Endodermal cell (in vitro differentiated cells): ENCODE measurements at regions not wholly inside any gene's neighbourhood (a gene's known extent, or its start where the extent isn't known, plus 50 kb on each side); places are given as distances from the start of the nearest gene placed in this dataset.

Experiments
- DNase-seq: peaks from one replicate; pipeline ENCODE4 v3.0.0-alpha.2; 2017
- H3K27ac ChIP-seq: 2 replicates; pipeline ENCODE4 v1.5.1; 2013; ENCODE audit warnings: mild to moderate bottlenecking, low read depth, low read length, moderate library complexity
- H3K27me3 ChIP-seq: 2 replicates; pipeline ENCODE4 v1.6.1; 2013; ENCODE audit warnings: mild to moderate bottlenecking, low read length, moderate library complexity; ENCODE audit not compliant: insufficient read depth, control insufficient read depth, poor library complexity, severe bottlenecking
- H3K36me3 ChIP-seq: 2 replicates; pipeline ENCODE4 v1.7.0; 2013; ENCODE audit warnings: mild to moderate bottlenecking, low read length, moderate library complexity; ENCODE audit not compliant: control insufficient read depth, insufficient read depth
- H3K4me1 ChIP-seq: one replicate; pipeline ENCODE4 v1.7.0; 2013; ENCODE audit warnings: low read length; ENCODE audit not compliant: control insufficient read depth, insufficient read depth
- H3K4me3 ChIP-seq: 2 replicates; pipeline ENCODE4 v1.5.1; 2013; ENCODE audit warnings: mild to moderate bottlenecking, low read length, moderate library complexity
- H3K9ac ChIP-seq: 2 replicates; pipeline ENCODE4 v1.6.1; 2013; ENCODE audit warnings: mild to moderate bottlenecking, low read length, moderate library complexity; ENCODE audit not compliant: poor library complexity, severe bottlenecking; ENCODE audit errors: extremely low read depth
- H3K9me3 ChIP-seq: 2 replicates; pipeline ENCODE4 v1.6.1; 2013; ENCODE audit warnings: mild to moderate bottlenecking, low read length, moderate library complexity; ENCODE audit not compliant: control insufficient read depth
- H3K27ac Mint-ChIP-seq: 2 replicates; pipeline ENCODE4 v1.8.0; 2020; ENCODE audit warnings: mixed read lengths
- H3K27me3 Mint-ChIP-seq: 2 replicates; pipeline ENCODE4 v1.8.0; 2021; ENCODE audit warnings: mild to moderate bottlenecking, mixed read lengths; ENCODE audit not compliant: insufficient read depth
- H3K36me3 Mint-ChIP-seq: 2 replicates; pipeline ENCODE4 v1.8.0; 2020; ENCODE audit warnings: low read depth, mixed read lengths
- H3K4me1 Mint-ChIP-seq: 2 replicates; pipeline ENCODE4 v1.8.0; 2020; ENCODE audit warnings: mixed read lengths
- H3K4me3 Mint-ChIP-seq: 2 replicates; pipeline ENCODE4 v1.8.0; 2020; ENCODE audit warnings: mild to moderate bottlenecking, moderate library complexity, mixed read lengths
- H3K9me3 Mint-ChIP-seq: 2 replicates; pipeline ENCODE4 v1.8.0; 2020; ENCODE audit warnings: mild to moderate bottlenecking, mixed read lengths
- WGBS, 2 experiments: methylation state at CpG; one replicate each; pipeline versions ENCODE4 v1.1.5 to v1.1.7; 2013; ENCODE audit warnings: missing lambda C conversion rate in 2 of 2, mixed read lengths in 1 of 2; ENCODE audit not compliant: insufficient coverage in 1 of 2, insufficient read length in 1 of 2; 5-methylcytosine and 5-hydroxymethylcytosine counted together
- TF ChIP-seq, protein P1 (sequence below): fragments of 200-600 bp; sonication (generic); conservative IDR thresholded peaks from 2 replicates; pipeline ENCODE4 v1.5.0; 2021; ENCODE audit warnings: antibody characterized with exemption, mild to moderate bottlenecking

DNA sequence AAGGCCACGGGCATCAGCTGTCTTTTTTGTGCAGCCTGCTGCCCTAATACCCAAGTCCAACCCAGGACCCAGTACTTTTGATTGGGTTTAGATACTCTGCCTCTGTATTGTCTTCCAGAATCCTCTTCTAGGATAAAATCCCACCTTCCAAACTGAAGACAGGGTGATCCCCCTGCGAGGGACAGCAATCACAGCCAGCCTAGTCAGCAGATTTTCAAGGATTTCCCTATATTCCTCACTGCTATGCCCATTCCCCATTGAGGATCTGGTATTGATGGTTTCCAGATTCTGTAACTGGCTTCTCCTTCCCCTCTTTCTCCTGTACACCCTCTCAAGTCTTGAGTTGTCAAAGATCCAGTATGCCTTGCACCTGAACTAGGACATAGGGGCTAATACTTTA lies 389.4 kb downstream of the TRIM36 start:
- Histone ChIP-seq H3K36me3 (no peaks in the 10 kb centered on the region), H3K9me3 (no peaks in the 10 kb centered on the region), H3K4me3 (no peak overlapping the region), H3K27me3 (no peaks in the 10 kb centered on the region), H3K4me1 (peaks cover 4% of the 10 kb centered on the region), H3K27ac (no peak overlapping the region), H3K9ac (no peak overlapping the region)
- WGBS, 2 experiments: 92 to 97% methylated on average over 2 of the region's 2 CpGs
- no peak overlapping the region for H3K4me3 Mint-ChIP-seq
- H3K9me3 Mint-ChIP-seq: no peaks in the 10 kb centered on the region
- H3K27ac Mint-ChIP-seq: no peak overlapping the region
- no peaks in the 10 kb centered on the region for H3K27me3 Mint-ChIP-seq
- peaks cover 7% of the 10 kb centered on the region for H3K4me1 Mint-ChIP-seq
- H3K36me3 Mint-ChIP-seq: no peaks in the 10 kb centered on the region
- DNase-seq: no peak
- TF ChIP-seq, protein P1, sequence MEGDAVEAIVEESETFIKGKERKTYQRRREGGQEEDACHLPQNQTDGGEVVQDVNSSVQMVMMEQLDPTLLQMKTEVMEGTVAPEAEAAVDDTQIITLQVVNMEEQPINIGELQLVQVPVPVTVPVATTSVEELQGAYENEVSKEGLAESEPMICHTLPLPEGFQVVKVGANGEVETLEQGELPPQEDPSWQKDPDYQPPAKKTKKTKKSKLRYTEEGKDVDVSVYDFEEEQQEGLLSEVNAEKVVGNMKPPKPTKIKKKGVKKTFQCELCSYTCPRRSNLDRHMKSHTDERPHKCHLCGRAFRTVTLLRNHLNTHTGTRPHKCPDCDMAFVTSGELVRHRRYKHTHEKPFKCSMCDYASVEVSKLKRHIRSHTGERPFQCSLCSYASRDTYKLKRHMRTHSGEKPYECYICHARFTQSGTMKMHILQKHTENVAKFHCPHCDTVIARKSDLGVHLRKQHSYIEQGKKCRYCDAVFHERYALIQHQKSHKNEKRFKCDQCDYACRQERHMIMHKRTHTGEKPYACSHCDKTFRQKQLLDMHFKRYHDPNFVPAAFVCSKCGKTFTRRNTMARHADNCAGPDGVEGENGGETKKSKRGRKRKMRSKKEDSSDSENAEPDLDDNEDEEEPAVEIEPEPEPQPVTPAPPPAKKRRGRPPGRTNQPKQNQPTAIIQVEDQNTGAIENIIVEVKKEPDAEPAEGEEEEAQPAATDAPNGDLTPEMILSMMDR: no peak

DNA sequence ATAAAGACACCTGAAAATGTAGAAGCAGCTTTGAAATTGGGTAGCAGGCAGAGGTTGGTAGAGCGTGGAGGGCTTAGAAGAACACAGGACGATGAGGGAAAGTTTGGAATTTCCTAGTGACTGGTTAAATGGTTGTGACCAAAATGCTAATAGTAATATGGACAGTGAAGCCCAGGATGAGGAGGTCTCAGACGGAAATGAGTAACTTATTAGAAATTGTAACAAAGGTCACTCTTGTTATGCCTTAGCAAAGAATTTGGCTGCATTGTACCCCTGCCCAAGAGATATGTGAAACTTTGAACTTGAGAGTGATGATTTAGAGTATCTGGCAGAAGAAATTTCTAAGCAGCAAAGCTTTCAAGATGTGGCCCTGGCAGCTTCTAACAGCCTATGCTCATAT lies 382.5 kb downstream of the KCNN2 start:
- Histone ChIP-seq H3K27ac (no peak overlapping the region), H3K4me3 (no peak overlapping the region), H3K36me3 (no peaks in the 10 kb centered on the region), H3K9ac (no peak overlapping the region), H3K4me1 (no peaks in the 10 kb centered on the region), H3K9me3 (no peaks in the 10 kb centered on the region), H3K27me3 (no peaks in the 10 kb centered on the region)
- no peaks in the 10 kb centered on the region for H3K9me3 Mint-ChIP-seq
- DNase-seq: no peak
- no peak overlapping the region for H3K4me3 Mint-ChIP-seq
- WGBS, 2 experiments: 92 to 100% methylated on average over 2 to 3 of the region's 3 CpGs
- H3K27me3 Mint-ChIP-seq: no peaks in the 10 kb centered on the region
- peaks cover 1% of the 10 kb centered on the region for H3K4me1 Mint-ChIP-seq
- H3K27ac Mint-ChIP-seq: no peak overlapping the region
- TF ChIP-seq, protein P1: no peak
- H3K36me3 Mint-ChIP-seq: no peaks in the 10 kb centered on the region

DNA sequence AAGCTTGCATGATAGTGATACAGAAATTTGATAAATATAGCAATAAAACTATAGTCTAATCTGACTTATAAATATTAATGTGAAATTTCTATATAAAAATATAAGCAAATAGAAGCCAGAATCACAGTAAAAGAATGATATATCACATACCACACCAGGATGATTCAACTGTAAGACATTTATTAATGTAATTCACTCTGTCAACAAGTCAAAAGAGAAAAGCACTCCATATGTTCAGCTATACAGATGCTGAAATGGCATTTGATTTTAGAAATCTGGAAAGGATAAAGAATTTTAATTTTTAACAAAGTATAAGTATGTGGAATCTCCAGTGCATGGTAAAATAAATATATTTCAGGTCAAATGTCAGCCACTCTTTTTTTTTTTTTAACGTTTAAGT lies 372.4 kb downstream of the KCNN2 start:
- H3K9ac ChIP-seq: no peak overlapping the region
- H3K9me3 Mint-ChIP-seq: peaks cover 7% of the 10 kb centered on the region
- WGBS, 2 experiments: 80% methylated on average over 1 of the region's 1 CpG; no CpG with 5 or more reads in 1 of the 2 experiments
- H3K4me3 ChIP-seq: no peak overlapping the region
- H3K9me3 ChIP-seq: no peaks in the 10 kb centered on the region
- H3K27ac ChIP-seq: no peak overlapping the region
- no peaks in the 10 kb centered on the region for H3K27me3 ChIP-seq
- H3K36me3 Mint-ChIP-seq: no peaks in the 10 kb centered on the region
- no peak overlapping the region for H3K4me3 Mint-ChIP-seq
- no peaks in the 10 kb centered on the region for H3K4me1 ChIP-seq
- TF ChIP-seq, protein P1: no peak
- H3K27me3 Mint-ChIP-seq: no peaks in the 10 kb centered on the region
- DNase-seq: no peak
- H3K27ac Mint-ChIP-seq: no peak overlapping the region
- no peaks in the 10 kb centered on the region for H3K36me3 ChIP-seq
- H3K4me1 Mint-ChIP-seq: no peaks in the 10 kb centered on the region
